Stimulated activated memory B cell treated with anti-CD40 and anti-IgM and Interleukin-4, amounts not matched to agents 10 μg/mL and 1 μg/mL and 100 μg/mL, for 72 hours (primary cell): ENCODE measurements at regions not wholly inside any gene's neighbourhood (a gene's known extent, or its start where the extent isn't known, plus 50 kb on each side); places are given as distances from the start of the nearest gene placed in this dataset.

ENCODE experiments used
- ATAC-seq: fragments of 150-1000 bp; cut with Tn5 transposase; 2 replicates; pipeline ENCODE4 v1.10.0; 2021
- H3K27ac Mint-ChIP-seq: one replicate; pipeline ENCODE4 v1.8.0; 2022; ENCODE audit warnings: mild to moderate bottlenecking, mixed read lengths
- H3K27me3 Mint-ChIP-seq: one replicate; pipeline ENCODE4 v1.8.0; 2022; ENCODE audit warnings: mixed read lengths
- H3K36me3 Mint-ChIP-seq: one replicate; pipeline ENCODE4 v1.8.0; 2022; ENCODE audit warnings: mixed read lengths
- H3K4me1 Mint-ChIP-seq: one replicate; pipeline ENCODE4 v1.8.0; 2022; ENCODE audit warnings: mixed read lengths
- H3K4me3 Mint-ChIP-seq: one replicate; pipeline ENCODE4 v1.8.0; 2022; ENCODE audit warnings: mild to moderate bottlenecking, moderate library complexity, mixed read lengths
- H3K9me3 Mint-ChIP-seq: one replicate; pipeline ENCODE4 v1.8.0; 2022; ENCODE audit warnings: mixed read lengths

DNA sequence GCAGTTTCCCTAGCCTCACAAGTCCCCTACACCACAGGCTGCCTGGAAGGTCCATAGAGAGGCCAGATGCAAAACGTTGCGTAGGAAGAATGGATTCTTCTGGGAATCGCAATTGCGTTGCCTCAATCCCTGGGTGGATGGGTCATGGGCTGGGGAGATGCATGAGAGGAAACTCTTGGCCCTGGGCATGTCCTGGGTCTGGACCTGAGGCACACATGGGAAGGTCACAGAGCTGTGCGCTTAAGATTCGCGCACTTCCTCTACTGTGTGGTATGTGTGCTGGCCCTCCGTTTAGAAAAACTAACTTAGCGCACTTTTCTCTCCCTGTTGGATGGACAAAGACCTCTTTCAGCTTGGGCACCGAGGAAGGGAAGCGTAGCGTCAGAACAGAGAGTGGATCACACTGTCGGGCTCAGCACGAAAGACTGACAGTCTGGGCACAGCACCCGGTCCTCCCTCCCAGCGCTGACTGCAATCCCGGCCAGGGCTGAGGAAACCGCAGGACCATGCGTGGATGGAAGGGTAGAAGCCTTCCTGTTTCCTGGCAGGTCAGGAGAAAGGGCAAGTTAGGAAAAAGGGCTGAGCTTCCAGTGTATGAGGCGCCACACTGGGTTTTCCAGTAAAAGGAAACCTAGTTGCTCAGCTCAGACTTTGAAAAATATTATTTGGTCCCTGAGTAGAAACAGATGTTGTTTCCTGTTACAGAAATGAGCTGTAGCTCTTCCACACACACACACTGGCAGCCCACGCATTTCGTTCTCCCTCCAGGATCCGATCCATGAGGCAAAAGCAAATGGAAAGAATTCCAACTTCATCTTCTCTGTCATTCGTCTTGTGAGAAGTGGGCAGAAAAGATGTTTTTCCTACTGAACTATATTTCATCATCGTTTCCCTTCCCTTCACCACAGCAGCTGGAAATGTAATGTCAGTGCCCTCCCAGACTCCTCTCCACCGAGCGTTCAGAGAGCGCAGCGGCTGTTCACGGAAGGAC, 86.0 kb downstream of the ING1 start:
- Mint-ChIP-seq H3K9me3 (peaks cover 3% of the 10 kb centered on the region), H3K4me1 (peaks cover 5% of the 10 kb centered on the region), H3K36me3 (no peaks in the 10 kb centered on the region), H3K27ac (no peak overlapping the region), H3K4me3 (no peak overlapping the region), H3K27me3 (peaks cover 52% of the 10 kb centered on the region)
- peak; percentile 41 for ATAC-seq

DNA sequence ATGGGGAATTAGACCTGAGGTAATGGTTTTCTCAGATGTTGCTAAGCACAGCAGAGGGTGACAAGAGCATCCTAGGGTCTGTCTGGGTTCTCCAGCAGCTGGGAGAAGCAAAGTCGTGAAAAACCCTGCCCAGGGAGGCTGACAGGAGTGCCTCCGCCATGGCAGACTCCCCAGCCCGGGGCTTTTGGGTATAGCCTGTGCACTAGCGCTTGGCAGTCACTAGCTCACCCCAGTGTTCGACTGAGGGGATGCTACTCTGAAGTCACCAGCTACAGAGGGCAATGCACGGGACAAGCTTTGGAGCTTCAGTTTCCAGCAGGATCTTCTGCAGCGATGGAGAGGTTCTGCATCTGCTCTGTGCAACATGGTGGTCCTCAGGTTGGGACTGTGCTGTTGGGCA, 87.5 kb downstream of the ING1 start:
- H3K27me3 Mint-ChIP-seq: peaks cover 60% of the 10 kb centered on the region
- H3K27ac Mint-ChIP-seq: no peak overlapping the region
- no peak for ATAC-seq
- no peaks in the 10 kb centered on the region for H3K36me3 Mint-ChIP-seq
- H3K4me3 Mint-ChIP-seq: no peak overlapping the region
- peaks cover 5% of the 10 kb centered on the region for H3K4me1 Mint-ChIP-seq
- H3K9me3 Mint-ChIP-seq: no peaks in the 10 kb centered on the region

DNA sequence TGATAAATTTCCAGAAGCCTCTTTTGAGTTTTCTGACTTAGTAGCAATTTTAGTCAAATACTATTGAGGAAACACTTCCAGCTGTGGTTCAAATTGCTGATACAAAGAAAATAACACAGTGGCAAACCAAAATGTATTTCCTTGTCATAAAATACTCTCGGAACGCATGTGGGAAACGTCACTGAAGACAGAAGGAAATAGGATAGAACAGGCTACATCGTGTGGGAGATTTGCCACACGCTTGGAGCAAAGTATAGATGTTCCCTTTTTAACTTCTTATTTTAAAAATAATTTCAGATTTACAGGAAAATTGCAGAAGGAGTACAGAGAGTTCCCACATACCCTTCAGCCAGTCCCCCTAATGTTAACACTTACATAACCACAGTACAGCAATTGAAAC, 88.8 kb downstream of the ING1 start:
- H3K27me3 Mint-ChIP-seq: peaks cover 64% of the 10 kb centered on the region
- peaks cover 5% of the 10 kb centered on the region for H3K4me1 Mint-ChIP-seq
- no peak overlapping the region for H3K4me3 Mint-ChIP-seq
- no peaks in the 10 kb centered on the region for H3K9me3 Mint-ChIP-seq
- no peak overlapping the region for H3K27ac Mint-ChIP-seq
- ATAC-seq: no peak
- no peaks in the 10 kb centered on the region for H3K36me3 Mint-ChIP-seq

DNA sequence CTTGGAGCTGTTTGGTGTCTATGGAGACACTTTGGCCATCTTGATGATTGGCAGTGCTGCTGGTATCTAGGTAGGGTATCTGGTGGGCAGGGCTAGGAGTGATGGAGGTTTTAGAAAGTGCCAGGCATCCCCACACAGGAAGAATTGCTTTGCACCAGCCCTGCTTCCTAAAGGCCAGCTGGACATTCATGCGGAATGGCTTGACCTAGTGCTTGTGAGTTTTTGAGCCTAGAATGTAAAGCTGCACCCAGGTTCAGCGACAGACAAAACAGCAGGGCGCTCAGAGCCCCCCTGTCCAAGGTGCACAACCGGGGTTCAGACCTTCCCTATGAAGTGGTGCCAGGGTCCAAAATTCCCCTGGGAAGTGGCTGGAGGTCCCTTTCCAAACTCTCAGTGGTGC, 93.1 kb downstream of the ING1 start:
- Mint-ChIP-seq H3K27me3 (peaks cover 64% of the 10 kb centered on the region), H3K4me1 (peaks cover 2% of the 10 kb centered on the region), H3K36me3 (no peaks in the 10 kb centered on the region), H3K9me3 (no peaks in the 10 kb centered on the region), H3K27ac (no peak overlapping the region), H3K4me3 (no peak overlapping the region)
- ATAC-seq: no peak

DNA sequence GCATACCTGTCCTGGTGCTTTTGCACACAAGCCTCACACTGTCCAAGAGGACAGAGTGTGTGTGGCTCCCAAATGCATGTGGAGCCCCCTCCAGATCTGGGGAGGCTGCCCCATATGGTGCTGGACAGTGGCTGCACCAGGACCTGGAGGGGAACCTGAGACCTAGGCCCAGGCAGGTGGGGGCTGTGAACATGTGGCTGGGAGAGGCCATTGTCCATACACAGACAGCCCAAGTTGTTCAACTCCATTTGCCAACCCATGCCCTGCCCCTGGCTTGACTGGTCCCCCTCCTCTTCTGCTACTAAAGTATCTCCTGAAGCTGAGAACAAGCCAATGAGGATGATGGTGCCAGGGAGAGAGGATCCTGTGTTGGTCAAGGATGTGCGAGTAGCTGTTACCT, 94.0 kb downstream of the ING1 start:
- Mint-ChIP-seq H3K27ac (no peak overlapping the region), H3K4me3 (no peak overlapping the region), H3K36me3 (no peaks in the 10 kb centered on the region), H3K27me3 (peaks cover 70% of the 10 kb centered on the region), H3K4me1 (peaks cover 11% of the 10 kb centered on the region), H3K9me3 (no peaks in the 10 kb centered on the region)
- ATAC-seq: no peak

DNA sequence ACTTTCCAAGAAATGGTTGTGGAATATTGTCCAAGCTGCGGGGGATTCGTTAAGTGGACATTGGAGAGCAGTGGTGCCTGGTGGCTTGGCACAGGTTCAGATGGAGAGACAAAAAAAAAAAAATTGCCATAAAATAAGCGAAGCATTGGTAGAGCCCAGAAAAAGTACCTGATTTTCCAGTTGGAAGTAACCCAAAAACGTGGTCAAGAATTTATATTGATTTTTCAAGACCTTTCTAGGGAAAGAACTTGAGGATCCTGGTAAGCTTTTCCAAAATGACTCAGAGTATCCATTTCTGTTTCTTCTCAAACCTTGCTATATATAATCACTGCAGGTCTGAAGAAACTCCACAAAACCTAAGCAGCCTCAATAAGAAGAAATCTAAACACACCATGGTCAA, 94.6 kb downstream of the ING1 start:
- Mint-ChIP-seq H3K4me1 (peaks cover 14% of the 10 kb centered on the region), H3K36me3 (no peaks in the 10 kb centered on the region), H3K9me3 (peaks cover 2% of the 10 kb centered on the region), H3K4me3 (no peak overlapping the region), H3K27me3 (peaks cover 76% of the 10 kb centered on the region), H3K27ac (no peak overlapping the region)
- ATAC-seq: no peak

DNA sequence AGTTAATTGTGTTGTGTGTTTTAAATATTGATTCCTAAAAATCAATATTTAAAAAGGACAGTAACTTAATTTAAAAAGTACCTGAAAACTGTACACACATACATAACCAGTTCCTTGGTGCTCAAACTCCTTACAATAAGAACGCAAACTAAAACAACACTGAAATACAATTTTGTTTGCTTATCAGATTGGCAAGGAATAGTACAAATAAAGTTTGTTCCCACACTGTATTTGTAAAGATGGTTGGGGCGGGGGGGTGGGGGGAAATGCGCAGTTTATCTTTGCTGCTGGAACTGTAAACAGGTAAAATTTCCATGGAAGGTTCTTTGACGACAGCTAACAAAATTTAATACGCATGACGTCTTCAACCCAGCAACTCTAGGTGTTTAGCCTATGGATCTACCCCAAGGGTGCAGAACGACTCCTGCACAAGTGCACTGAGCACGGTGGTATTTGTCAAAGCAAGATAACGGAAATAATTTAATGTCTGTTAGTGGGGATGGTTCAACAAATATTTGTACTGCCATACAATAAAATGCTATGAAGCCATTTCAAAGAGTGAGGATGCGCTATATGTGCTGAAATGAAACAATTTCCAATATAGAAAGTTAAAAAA, 96.5 kb downstream of the ING1 start:
- peaks cover 87% of the 10 kb centered on the region for H3K27me3 Mint-ChIP-seq
- H3K4me3 Mint-ChIP-seq: no peak overlapping the region
- H3K4me1 Mint-ChIP-seq: peaks cover 14% of the 10 kb centered on the region

DNA sequence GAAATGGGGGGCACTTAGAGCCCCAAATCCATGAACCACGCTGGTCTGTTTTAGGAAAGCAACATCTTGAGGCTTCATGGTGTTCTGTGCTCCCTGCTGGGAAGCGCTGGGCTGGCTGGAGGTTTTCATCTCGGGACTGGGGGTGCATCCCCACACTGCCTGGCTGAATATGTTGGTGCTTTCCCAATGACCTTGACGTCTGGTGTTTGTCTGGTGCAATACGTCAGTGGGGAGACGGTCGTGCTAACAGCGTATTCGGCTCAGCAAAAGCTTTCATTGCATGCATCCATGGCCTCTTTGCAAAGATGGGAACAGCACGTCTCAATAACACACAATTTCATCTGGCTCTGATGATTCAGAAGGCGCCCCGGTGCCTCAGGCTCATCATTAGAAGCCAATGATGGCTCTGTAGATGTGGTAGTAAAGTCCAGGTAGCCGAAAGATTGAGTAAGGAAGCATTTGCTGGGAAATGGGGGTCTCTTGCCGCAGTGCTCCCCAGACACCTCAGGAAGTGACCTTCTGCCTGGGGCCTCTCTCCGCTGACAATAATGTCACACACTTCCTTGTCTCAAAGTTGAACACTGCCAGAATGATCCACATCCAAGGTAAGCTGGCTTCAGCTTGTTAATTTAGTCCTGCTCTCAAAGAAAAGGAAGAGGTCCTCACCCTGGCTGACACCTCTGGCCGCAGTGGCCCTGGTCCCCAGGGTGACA, 97.7 kb downstream of the ING1 start:
- Mint-ChIP-seq H3K27me3 (peaks cover 77% of the 10 kb centered on the region), H3K27ac (no peak overlapping the region), H3K36me3 (no peaks in the 10 kb centered on the region), H3K9me3 (peaks cover 3% of the 10 kb centered on the region), H3K4me1 (peaks cover 14% of the 10 kb centered on the region), H3K4me3 (no peak overlapping the region)
- ATAC-seq: no peak

More for the DNA sequence above, 96.5 kb downstream of the ING1 start:
- no peak overlapping the region for H3K27ac Mint-ChIP-seq
- no peak for ATAC-seq
- H3K36me3 Mint-ChIP-seq: no peaks in the 10 kb centered on the region
- H3K9me3 Mint-ChIP-seq: peaks cover 3% of the 10 kb centered on the region

DNA sequence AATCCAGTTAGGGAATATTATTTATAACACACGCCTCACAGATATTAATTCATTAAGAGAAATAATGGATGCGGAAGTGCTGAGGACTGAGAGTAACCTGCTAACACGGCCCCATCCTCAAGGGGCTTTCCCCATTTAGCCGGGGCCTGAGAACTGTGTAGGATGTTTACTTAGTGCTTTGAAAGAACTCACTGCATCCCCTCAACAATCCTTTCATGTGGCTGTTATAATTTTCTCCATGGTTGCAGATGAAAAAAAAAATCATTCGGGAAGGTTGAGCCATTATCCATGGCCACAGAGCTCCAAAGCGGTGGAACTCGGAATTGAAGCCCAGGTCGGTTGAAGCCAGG, 98.2 kb downstream of the ING1 start:
- H3K36me3 Mint-ChIP-seq: no peaks in the 10 kb centered on the region
- H3K27me3 Mint-ChIP-seq: peaks cover 71% of the 10 kb centered on the region
- peak; percentile 49 for ATAC-seq
- no peak overlapping the region for H3K27ac Mint-ChIP-seq
- peak overlapping the region; percentile 40 for H3K4me3 Mint-ChIP-seq
- H3K9me3 Mint-ChIP-seq: peaks cover 3% of the 10 kb centered on the region
- peaks cover 14% of the 10 kb centered on the region for H3K4me1 Mint-ChIP-seq

DNA sequence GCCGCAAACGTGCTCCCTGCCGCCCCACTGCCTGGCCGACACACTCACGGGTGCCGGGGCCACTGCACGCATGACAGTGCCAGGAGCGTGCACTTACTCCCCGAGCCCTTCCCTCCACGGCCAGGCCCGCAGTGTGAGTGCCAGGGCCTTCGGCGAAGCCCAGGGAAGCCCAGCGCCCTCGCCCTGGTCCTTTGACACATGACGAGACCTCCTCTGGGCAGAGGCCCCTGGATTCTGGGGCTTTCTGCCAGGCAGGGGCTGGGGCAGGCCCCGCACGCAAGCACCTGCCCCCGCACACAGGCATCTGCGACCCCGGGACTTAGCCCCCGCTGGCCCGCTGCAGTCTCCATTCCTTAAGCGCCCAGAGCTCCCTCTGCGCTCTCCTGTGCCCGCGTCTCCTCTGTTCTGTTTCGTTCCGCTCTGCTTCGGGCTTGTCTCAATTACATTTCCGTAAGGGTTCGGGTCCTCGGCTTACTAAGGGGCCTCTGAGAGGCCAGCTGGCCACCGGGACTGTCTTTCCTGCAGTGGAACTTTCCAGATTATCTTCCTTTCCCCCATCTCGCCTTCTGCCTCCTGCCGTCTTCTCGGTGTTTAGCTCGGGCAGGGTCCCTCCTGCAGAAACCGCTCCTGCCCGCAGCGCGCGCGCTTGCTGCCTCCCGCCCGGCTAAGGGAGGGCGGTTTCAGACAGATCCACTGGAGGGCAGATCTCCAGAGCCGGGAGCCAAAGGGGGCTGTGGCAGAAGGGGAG, 98.8 kb downstream of the ING1 start:
- H3K36me3 Mint-ChIP-seq: no peaks in the 10 kb centered on the region
- peak overlapping the region; percentile 40 for H3K4me3 Mint-ChIP-seq
- H3K9me3 Mint-ChIP-seq: peaks cover 3% of the 10 kb centered on the region
- H3K27me3 Mint-ChIP-seq: peaks cover 65% of the 10 kb centered on the region
- ATAC-seq: no peak
- peaks cover 14% of the 10 kb centered on the region for H3K4me1 Mint-ChIP-seq
- H3K27ac Mint-ChIP-seq: no peak overlapping the region

DNA sequence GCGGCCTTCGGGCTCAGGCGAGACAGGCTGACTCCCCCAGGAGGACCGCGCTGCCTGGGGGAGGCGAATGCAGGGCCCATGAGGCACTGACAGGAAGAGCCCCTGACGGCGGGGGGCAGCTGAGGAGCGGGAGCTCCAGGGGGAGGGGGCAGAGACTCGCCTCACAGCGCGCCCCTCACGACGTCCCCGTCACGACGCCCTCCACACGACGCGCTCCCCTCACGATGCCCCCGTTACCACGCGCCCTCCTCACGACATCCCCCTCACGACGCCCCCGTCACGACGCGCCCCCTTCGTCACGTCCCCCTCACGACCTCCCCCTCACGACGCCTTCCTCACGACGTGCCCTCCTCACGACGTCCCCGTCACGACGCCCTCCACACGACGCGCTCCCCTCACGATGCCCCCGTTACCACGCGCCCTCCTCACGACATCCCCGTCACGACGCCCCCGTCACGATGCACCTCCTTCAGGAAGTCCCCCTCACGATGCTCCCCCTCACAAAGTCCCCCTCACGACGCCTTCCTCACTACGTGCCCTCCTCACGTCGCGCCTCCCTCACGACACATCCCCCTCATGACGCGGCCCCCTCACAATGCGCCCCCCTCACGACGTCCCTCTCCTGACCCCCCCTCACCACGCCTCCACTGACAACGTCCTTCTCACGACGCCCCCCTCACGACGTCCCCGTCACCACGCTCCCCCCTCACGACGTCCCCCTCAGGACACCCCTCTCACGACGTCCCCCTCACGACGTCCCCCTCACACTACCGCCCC, 99.6 kb downstream of the ING1 start:
- Mint-ChIP-seq H3K27ac (no peak overlapping the region), H3K4me3 (peak overlapping the region; percentile 40), H3K9me3 (peaks cover 3% of the 10 kb centered on the region), H3K4me1 (peaks cover 14% of the 10 kb centered on the region), H3K27me3 (peaks cover 58% of the 10 kb centered on the region), H3K36me3 (no peaks in the 10 kb centered on the region)
- peak; percentile 60 for ATAC-seq

DNA sequence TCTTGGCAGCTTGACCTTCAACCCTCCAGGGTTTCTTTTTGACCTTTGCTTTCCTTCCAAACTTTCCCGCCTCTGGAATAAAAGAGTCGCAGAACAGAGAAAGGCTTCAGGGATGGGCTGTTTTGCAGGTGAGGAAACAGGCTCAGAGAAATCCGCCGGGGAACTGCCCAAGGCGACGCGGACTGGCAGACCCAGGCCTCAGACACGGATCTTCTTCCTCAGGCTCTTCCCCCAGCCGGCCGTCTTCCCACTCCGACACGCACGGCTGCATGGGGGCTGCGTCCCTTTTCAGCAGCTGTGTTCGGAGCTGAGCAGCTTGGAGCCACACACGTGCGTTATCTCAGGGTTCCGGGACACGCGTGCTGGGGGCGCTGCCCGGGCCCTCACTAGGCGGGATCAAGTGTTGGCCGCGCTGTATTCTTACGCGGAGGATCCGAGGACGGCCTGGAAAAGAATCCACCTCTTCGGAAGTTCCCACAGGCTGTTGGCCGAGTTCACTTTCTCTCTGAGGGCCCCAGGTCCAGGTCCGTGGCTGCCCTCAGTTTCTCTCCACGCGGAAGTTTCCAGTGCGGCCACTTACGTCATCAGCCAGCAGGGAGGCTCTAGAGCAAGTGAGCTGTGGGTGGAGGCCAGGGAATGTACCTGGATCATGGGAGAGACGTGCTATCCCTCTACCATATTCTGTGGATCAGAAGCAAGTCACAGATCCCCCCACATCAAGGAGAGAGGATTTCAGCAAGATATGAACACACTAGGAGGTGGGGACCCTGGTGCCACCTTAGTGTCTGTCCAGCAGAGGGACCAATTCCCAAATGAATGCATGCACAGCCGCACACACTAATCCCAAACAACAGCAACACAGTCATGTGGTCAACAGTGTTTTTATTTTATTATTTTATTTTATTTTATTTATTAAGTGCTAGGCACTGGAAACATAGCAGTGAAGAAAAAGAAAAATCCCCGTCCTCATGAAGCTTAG, 100.4 kb downstream of the ING1 start:
- Mint-ChIP-seq H3K36me3 (no peaks in the 10 kb centered on the region), H3K9me3 (peaks cover 3% of the 10 kb centered on the region), H3K27ac (no peak overlapping the region), H3K27me3 (peaks cover 49% of the 10 kb centered on the region), H3K4me3 (no peak overlapping the region), H3K4me1 (peaks cover 14% of the 10 kb centered on the region)
- ATAC-seq: no peak

DNA sequence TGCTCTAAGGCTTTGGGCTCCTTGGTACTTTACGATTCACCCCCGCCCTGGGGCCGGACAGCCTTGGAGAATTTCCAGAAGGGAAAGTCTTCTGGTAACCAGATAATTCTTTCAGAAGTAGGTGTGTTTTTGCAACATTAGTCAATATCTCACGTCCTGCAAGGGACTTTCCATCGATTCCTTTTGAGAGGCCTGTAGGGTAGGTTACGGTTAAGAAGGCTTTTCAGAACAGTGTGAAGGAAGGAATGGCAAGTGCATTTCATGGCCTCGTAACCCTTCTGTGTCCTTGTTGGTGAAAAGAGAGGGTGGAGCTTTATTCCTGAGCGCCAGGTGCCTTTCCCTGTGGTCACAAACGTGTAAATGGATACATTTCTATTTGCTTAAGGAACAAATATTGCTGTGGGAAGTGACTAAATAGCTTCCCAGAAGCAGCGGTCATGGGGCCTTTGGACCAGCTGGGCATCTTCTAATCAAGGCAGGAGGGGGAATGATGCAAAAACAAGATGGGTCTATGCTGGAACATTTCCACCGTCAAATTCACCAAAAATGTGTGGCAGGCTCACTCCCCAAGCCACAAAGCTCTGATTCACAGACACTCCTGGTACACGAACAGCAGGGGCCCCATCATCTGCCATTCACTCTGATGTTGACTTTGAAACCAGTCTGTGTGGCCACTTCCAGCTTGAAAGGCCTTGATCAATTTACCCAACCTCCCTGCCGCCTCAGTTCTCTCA, 99.2 kb downstream of the ANKRD10 start:
- Mint-ChIP-seq H3K4me1 (peaks cover 20% of the 10 kb centered on the region), H3K4me3 (no peak overlapping the region), H3K36me3 (no peaks in the 10 kb centered on the region), H3K27ac (no peak overlapping the region), H3K9me3 (peaks cover 3% of the 10 kb centered on the region), H3K27me3 (peaks cover 36% of the 10 kb centered on the region)
- ATAC-seq: no peak
